Transverse colon (tissue), 3 donors: ENCODE measurements at regions not wholly inside any gene's neighbourhood (a gene's known extent, or its start where the extent isn't known, plus 50 kb on each side); places are given as distances from the start of the nearest gene placed in this dataset.

Experiments
- CTCF ChIP-seq, 5 experiments: fragments of 200-600 bp in 3 of 5; fragments of 450-650 bp in 2 of 5; sonication (generic) in 3 of 5; IDR thresholded peaks; 1 replicate in 2 of 5; 2 replicates in 3 of 5; pipeline ENCODE4 v1.5.1; 2016 to 2017; ENCODE audit warnings: antibody characterized with exemption in 5 of 5, inconsistent platforms in 3 of 5, mild to moderate bottlenecking in 2 of 5, moderate library complexity in 1 of 5
- EP300 ChIP-seq: sonication (generic); formaldehyde crosslinking; IDR thresholded peaks from one replicate; pipeline ENCODE4 v1.6.1; 2017; ENCODE audit warnings: antibody characterized with exemption, low read depth
- POLR2A ChIP-seq: fragments of 450-650 bp; IDR thresholded peaks from one replicate; pipeline ENCODE4 v1.6.1; 2016; ENCODE audit warnings: antibody characterized with exemption, mild to moderate bottlenecking, moderate library complexity

- TF ChIP-seq POLR2A, result no peak
- TF ChIP-seq CTCF (IDR thresholded peaks at IDR 0.05), result no peak
- TF ChIP-seq EP300, result no peak
Observed at GRCh38 chr19:21617740-21618339, 112.4 kb downstream of the ZNF429 start.
